Ectodermal cell (in vitro differentiated cells): ENCODE measurements at regions not wholly inside any gene's neighbourhood (a gene's known extent, or its start where the extent isn't known, plus 50 kb on each side); places are given as distances from the start of the nearest gene placed in this dataset.

Source experiments
- H3K27ac ChIP-seq: 2 replicates; pipeline ENCODE4 v1.7.0; 2013; ENCODE audit warnings: mild to moderate bottlenecking, low read depth, low read length; ENCODE audit not compliant: insufficient read depth, poor library complexity, severe bottlenecking
- H3K27me3 ChIP-seq: 2 replicates; pipeline ENCODE4 v1.7.0; 2013; ENCODE audit warnings: mild to moderate bottlenecking, low read length; ENCODE audit not compliant: insufficient read depth, control insufficient read depth, poor library complexity, severe bottlenecking
- H3K36me3 ChIP-seq: one replicate; pipeline ENCODE4 v1.7.0; 2013; ENCODE audit warnings: low read length; ENCODE audit not compliant: control insufficient read depth, insufficient read depth
- H3K4me1 ChIP-seq: one replicate; pipeline ENCODE4 v1.7.0; 2013; ENCODE audit warnings: low read length; ENCODE audit not compliant: control insufficient read depth, insufficient read depth
- H3K4me3 ChIP-seq: 2 replicates; pipeline ENCODE4 v1.7.0; 2013; ENCODE audit warnings: low read depth, low read length, control low read depth; ENCODE audit not compliant: insufficient read depth
- H3K9me3 ChIP-seq: 2 replicates; pipeline ENCODE4 v1.7.0; 2013; ENCODE audit warnings: mild to moderate bottlenecking, low read length, moderate library complexity; ENCODE audit not compliant: control insufficient read depth
- whole genome bisulfite sequencing, 2 experiments: methylation state at CpG; one replicate each; pipeline ENCODE4 v1.1.7; 2013; ENCODE audit warnings: missing lambda C conversion rate in 2 of 2; 5-methylcytosine and 5-hydroxymethylcytosine counted together

- H3K4me3 ChIP-seq, result no peak overlapping the region
- no peaks in the 10 kb centered on the region for H3K4me1 ChIP-seq
- no peaks in the 10 kb centered on the region for H3K36me3 ChIP-seq
- H3K27ac ChIP-seq, result no peak overlapping the region
- WGBS, 2 experiments, result 87 to 95% methylated on average over 2 of the region's 2 CpGs
- no peaks in the 10 kb centered on the region for H3K9me3 ChIP-seq
- no peaks in the 10 kb centered on the region for H3K27me3 ChIP-seq
Observed at GRCh38 chr14:22088614-22089342, 415.2 kb upstream of the OR4E1 start.

GRCh38 chr14:22086131-22086530, 412.5 kb upstream of the OR4E1 start:
- Histone ChIP-seq H3K27me3 (no peaks in the 10 kb centered on the region), H3K9me3 (no peaks in the 10 kb centered on the region), H3K27ac (no peak overlapping the region), H3K36me3 (no peaks in the 10 kb centered on the region), H3K4me1 (no peaks in the 10 kb centered on the region), H3K4me3 (no peak overlapping the region)
- WGBS, 2 experiments, result 88 to 90% methylated on average over 1 of the region's 1 CpG

GRCh38 chr14:22084393-22085281, 411.0 kb upstream of the OR4E1 start:
- H3K4me3 ChIP-seq, result no peak overlapping the region
- H3K27ac ChIP-seq, result no peak overlapping the region
- 47 to 53% methylated on average over 5 to 6 of the region's 6 CpGs for WGBS, 2 experiments
- H3K4me1 ChIP-seq, result no peaks in the 10 kb centered on the region
- no peaks in the 10 kb centered on the region for H3K27me3 ChIP-seq
- H3K9me3 ChIP-seq, result no peaks in the 10 kb centered on the region
- H3K36me3 ChIP-seq, result no peaks in the 10 kb centered on the region

- WGBS, 2 experiments, result no CpG with 5 or more reads among the region's 1 CpG
Observed at GRCh38 chr14:22081337-22081736, 407.7 kb upstream of the OR4E1 start.

GRCh38 chr14:22079766-22080165, 406.1 kb upstream of the OR4E1 start:
- 100% methylated on average over 1 of the region's 1 CpG; no CpG with 5 or more reads in 1 of the 2 experiments for WGBS, 2 experiments
- H3K4me3 ChIP-seq, result no peak overlapping the region
- H3K4me1 ChIP-seq, result no peaks in the 10 kb centered on the region
- no peaks in the 10 kb centered on the region for H3K9me3 ChIP-seq
- H3K27ac ChIP-seq, result no peak overlapping the region
- no peaks in the 10 kb centered on the region for H3K36me3 ChIP-seq
- H3K27me3 ChIP-seq, result no peaks in the 10 kb centered on the region

More at GRCh38 chr14:22081337-22081736, 407.7 kb upstream of the OR4E1 start:
- Histone ChIP-seq H3K4me3 (no peak overlapping the region), H3K27ac (no peak overlapping the region), H3K9me3 (no peaks in the 10 kb centered on the region), H3K36me3 (no peaks in the 10 kb centered on the region), H3K4me1 (no peaks in the 10 kb centered on the region), H3K27me3 (no peaks in the 10 kb centered on the region)

- no peaks in the 10 kb centered on the region for H3K9me3 ChIP-seq
- H3K36me3 ChIP-seq, result no peaks in the 10 kb centered on the region
- no peaks in the 10 kb centered on the region for H3K4me1 ChIP-seq
- H3K27ac ChIP-seq, result no peak overlapping the region
- H3K27me3 ChIP-seq, result no peaks in the 10 kb centered on the region
- no peak overlapping the region for H3K4me3 ChIP-seq
Observed at GRCh38 chr14:22073801-22074200, 400.2 kb upstream of the OR4E1 start.

- 92 to 95% methylated on average over 11 to 12 of the region's 12 CpGs for WGBS, 2 experiments
- no peaks in the 10 kb centered on the region for H3K9me3 ChIP-seq
- H3K27ac ChIP-seq, result no peak overlapping the region
- H3K27me3 ChIP-seq, result no peaks in the 10 kb centered on the region
- no peaks in the 10 kb centered on the region for H3K36me3 ChIP-seq
- no peak overlapping the region for H3K4me3 ChIP-seq
- H3K4me1 ChIP-seq, result no peaks in the 10 kb centered on the region
Observed at GRCh38 chr14:22071006-22071405, 397.4 kb upstream of the OR4E1 start.

- Histone ChIP-seq H3K27me3 (no peaks in the 10 kb centered on the region), H3K36me3 (no peaks in the 10 kb centered on the region), H3K27ac (no peak overlapping the region), H3K9me3 (no peaks in the 10 kb centered on the region), H3K4me3 (peak overlapping the region; percentile 28), H3K4me1 (no peaks in the 10 kb centered on the region)
- WGBS, 2 experiments, result 13 to 14% methylated on average over 12 of the region's 12 CpGs
Observed at GRCh38 chr14:22070119-22070982, 396.7 kb upstream of the OR4E1 start.

GRCh38 chr14:22065347-22065746, 391.7 kb upstream of the OR4E1 start:
- no peaks in the 10 kb centered on the region for H3K9me3 ChIP-seq
- WGBS, 2 experiments, result 93% methylated on average over 1 of the region's 1 CpG

GRCh38 chr14:22059201-22059600, 385.6 kb upstream of the OR4E1 start:
- H3K4me3 ChIP-seq, result no peak overlapping the region
- H3K27me3 ChIP-seq, result no peaks in the 10 kb centered on the region
- no peaks in the 10 kb centered on the region for H3K4me1 ChIP-seq
- no peaks in the 10 kb centered on the region for H3K9me3 ChIP-seq
- 84 to 90% methylated on average over 4 of the region's 4 CpGs for WGBS, 2 experiments
- H3K36me3 ChIP-seq, result no peaks in the 10 kb centered on the region
- H3K27ac ChIP-seq, result no peak overlapping the region

More at GRCh38 chr14:22065347-22065746, 391.7 kb upstream of the OR4E1 start:
- no peak overlapping the region for H3K4me3 ChIP-seq
- no peaks in the 10 kb centered on the region for H3K4me1 ChIP-seq
- no peaks in the 10 kb centered on the region for H3K36me3 ChIP-seq
- no peaks in the 10 kb centered on the region for H3K27me3 ChIP-seq
- H3K27ac ChIP-seq, result no peak overlapping the region
